ENCODE measurements at regions not wholly inside any gene's neighbourhood (a gene's known extent, or its start where the extent isn't known, plus 50 kb on each side); places are given as distances from the start of the nearest gene placed in this dataset.

GRCh38 chr5:8340261-8340660 is 471.3 kb downstream of the MTRR start:
- Histone ChIP-seq H3K4me2 (ENCODE audit: low read length) (no peak overlapping the region), H2AFZ (no peak overlapping the region), H3K79me2 (no peaks in the 10 kb centered on the region), H3K27me3 (ENCODE audit: control insufficient read depth, insufficient read depth, low read length) (no peaks in the 10 kb centered on the region), H3K4me1 (no peaks in the 10 kb centered on the region), H3K9ac (no peak overlapping the region), H3K36me3 (ENCODE audit: control insufficient read depth, insufficient read depth, low read length) (no peaks in the 10 kb centered on the region), H3K9me3 (ENCODE audit: control insufficient read depth, low read length) (no peaks in the 10 kb centered on the region), H3K4me3 (ENCODE audit: low read depth, low read length) (no peak overlapping the region), H3K27ac (no peak overlapping the region)
- TF ChIP-seq, protein P1, sequence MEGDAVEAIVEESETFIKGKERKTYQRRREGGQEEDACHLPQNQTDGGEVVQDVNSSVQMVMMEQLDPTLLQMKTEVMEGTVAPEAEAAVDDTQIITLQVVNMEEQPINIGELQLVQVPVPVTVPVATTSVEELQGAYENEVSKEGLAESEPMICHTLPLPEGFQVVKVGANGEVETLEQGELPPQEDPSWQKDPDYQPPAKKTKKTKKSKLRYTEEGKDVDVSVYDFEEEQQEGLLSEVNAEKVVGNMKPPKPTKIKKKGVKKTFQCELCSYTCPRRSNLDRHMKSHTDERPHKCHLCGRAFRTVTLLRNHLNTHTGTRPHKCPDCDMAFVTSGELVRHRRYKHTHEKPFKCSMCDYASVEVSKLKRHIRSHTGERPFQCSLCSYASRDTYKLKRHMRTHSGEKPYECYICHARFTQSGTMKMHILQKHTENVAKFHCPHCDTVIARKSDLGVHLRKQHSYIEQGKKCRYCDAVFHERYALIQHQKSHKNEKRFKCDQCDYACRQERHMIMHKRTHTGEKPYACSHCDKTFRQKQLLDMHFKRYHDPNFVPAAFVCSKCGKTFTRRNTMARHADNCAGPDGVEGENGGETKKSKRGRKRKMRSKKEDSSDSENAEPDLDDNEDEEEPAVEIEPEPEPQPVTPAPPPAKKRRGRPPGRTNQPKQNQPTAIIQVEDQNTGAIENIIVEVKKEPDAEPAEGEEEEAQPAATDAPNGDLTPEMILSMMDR (IDR thresholded peaks at IDR 0.05), result no peak

DNA sequence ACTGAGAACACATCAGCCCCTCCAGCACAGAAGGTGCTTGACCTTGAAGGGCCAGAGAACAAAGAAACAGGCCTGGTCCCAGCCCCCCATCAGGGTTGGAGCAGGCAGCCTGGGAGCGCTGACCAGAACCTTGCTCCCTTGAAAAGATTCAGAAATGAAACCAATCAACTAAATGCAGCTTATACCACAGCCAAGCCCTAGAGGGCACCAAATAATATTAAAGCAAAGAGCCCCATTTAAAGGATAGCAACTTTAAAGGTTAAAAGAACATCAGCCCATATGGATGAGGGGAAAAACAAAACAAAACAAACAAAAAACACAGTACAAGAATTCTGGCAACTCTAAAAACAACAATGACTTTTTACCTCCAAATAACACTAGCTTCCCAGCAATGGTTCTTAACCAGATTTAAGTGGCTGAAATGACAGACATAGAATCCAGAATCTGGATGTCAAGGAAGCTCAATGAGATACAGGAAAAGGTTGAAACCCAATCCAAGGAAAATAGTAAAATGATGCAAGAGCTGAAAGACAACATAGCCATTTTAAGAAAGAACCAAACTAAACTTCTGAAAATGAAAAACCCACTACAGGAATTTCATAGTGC is 471.9 kb downstream of the MTRR start:
- Histone ChIP-seq H3K9me3 (ENCODE audit: control insufficient read depth, low read length) (no peaks in the 10 kb centered on the region), H3K4me3 (ENCODE audit: low read depth, low read length) (no peak overlapping the region), H3K79me2 (no peaks in the 10 kb centered on the region), H3K36me3 (ENCODE audit: control insufficient read depth, insufficient read depth, low read length) (no peaks in the 10 kb centered on the region), H2AFZ (no peak overlapping the region), H3K9ac (no peak overlapping the region), H3K4me1 (no peaks in the 10 kb centered on the region), H3K27me3 (ENCODE audit: control insufficient read depth, insufficient read depth, low read length) (no peaks in the 10 kb centered on the region), H3K4me2 (ENCODE audit: low read length) (no peak overlapping the region), H3K27ac (no peak overlapping the region)
- TF ChIP-seq, protein P1 (IDR thresholded peaks at IDR 0.05), result peak; percentile 31

DNA sequence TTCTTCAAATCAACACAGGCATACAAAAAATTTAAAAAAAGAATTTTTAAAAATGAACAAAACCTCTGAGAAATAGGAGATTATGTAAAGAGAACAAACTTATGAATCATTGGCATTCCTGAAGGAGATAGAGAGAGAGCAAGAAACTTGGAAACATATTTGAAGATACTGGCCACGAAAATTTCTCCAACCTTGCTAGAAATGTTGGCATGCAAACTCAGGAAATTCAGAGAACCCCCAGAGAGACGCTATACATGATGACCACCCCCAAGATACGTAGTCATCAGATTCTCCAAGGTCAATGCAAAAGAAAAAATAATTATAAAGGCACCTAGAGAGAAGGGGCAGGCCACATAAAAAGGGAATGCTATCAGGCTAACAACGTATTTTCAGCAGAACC is 472.5 kb downstream of the MTRR start:
- no peak overlapping the region for H3K9ac ChIP-seq
- H3K4me3 ChIP-seq (ENCODE audit: low read depth, low read length), result no peak overlapping the region
- no peak overlapping the region for H3K27ac ChIP-seq
- H3K79me2 ChIP-seq, result no peaks in the 10 kb centered on the region
- TF ChIP-seq, protein P1 (IDR thresholded peaks at IDR 0.05), result no peak
- H2AFZ ChIP-seq, result no peak overlapping the region
- H3K27me3 ChIP-seq (ENCODE audit: control insufficient read depth, insufficient read depth, low read length), result no peaks in the 10 kb centered on the region
- H3K36me3 ChIP-seq (ENCODE audit: control insufficient read depth, insufficient read depth, low read length), result no peaks in the 10 kb centered on the region
- no peak overlapping the region for H3K4me2 ChIP-seq (ENCODE audit: low read length)
- no peaks in the 10 kb centered on the region for H3K9me3 ChIP-seq (ENCODE audit: control insufficient read depth, low read length)
- H3K4me1 ChIP-seq, result no peaks in the 10 kb centered on the region

GRCh38 chr5:8347984-8348383 is 479.0 kb downstream of the MTRR start:
- no peak overlapping the region for H3K4me3 ChIP-seq (ENCODE audit: low read depth, low read length)
- H3K4me1 ChIP-seq, result no peaks in the 10 kb centered on the region
- H3K9ac ChIP-seq, result no peak overlapping the region
- TF ChIP-seq, protein P1 (IDR thresholded peaks at IDR 0.05), result no peak
- no peak overlapping the region for H2AFZ ChIP-seq
- H3K79me2 ChIP-seq, result no peaks in the 10 kb centered on the region
- no peaks in the 10 kb centered on the region for H3K36me3 ChIP-seq (ENCODE audit: control insufficient read depth, insufficient read depth, low read length)
- H3K27ac ChIP-seq, result no peak overlapping the region
- H3K27me3 ChIP-seq (ENCODE audit: control insufficient read depth, insufficient read depth, low read length), result no peaks in the 10 kb centered on the region
- no peak overlapping the region for H3K4me2 ChIP-seq (ENCODE audit: low read length)
- H3K9me3 ChIP-seq (ENCODE audit: control insufficient read depth, low read length), result no peaks in the 10 kb centered on the region

GRCh38 chr5:8349855-8350254 is 480.9 kb downstream of the MTRR start:
- Histone ChIP-seq H3K79me2 (no peaks in the 10 kb centered on the region), H3K27ac (no peak overlapping the region), H3K9me3 (ENCODE audit: control insufficient read depth, low read length) (no peaks in the 10 kb centered on the region), H3K4me1 (no peaks in the 10 kb centered on the region), H3K27me3 (ENCODE audit: control insufficient read depth, insufficient read depth, low read length) (no peaks in the 10 kb centered on the region), H3K9ac (no peak overlapping the region), H2AFZ (no peak overlapping the region), H3K36me3 (ENCODE audit: control insufficient read depth, insufficient read depth, low read length) (no peaks in the 10 kb centered on the region), H3K4me2 (ENCODE audit: low read length) (no peak overlapping the region), H3K4me3 (ENCODE audit: low read depth, low read length) (no peak overlapping the region)
- TF ChIP-seq, protein P1 (IDR thresholded peaks at IDR 0.05), result no peak

Data from parathyroid adenoma (tissue), 2 donors.